T-helper 2 cell (primary cell): ENCODE measurements at regions not wholly inside any gene's neighbourhood (a gene's known extent, or its start where the extent isn't known, plus 50 kb on each side); places are given as distances from the start of the nearest gene placed in this dataset.
"Not testable (repeated sequence)": the region's sequence is repeated elsewhere in the genome, so short reads cannot be mapped to it uniquely, and the experiment has no call there.

Experiments
- DNase-seq, 5 experiments: peaks; one replicate each; pipeline versions ENCODE4 v3.0.0 to v3.0.0-alpha.2; 2012 to 2022

GRCh38 chr12:68479896-68480291, 130.8 kb upstream of the RAP1B start:
- DNase-seq: no peak

- DNase-seq: peak in 1 of 5 experiments; percentile 27
Measured at GRCh38 chr12:68480526-68480925, 130.2 kb upstream of the RAP1B start.

GRCh38 chr12:68481181-68481941, 129.3 kb upstream of the RAP1B start:
- DNase-seq: peak in 1 of 5 experiments; percentile 50

GRCh38 chr12:68482014-68482413, 128.7 kb upstream of the RAP1B start:
- no peak for DNase-seq

GRCh38 chr12:68482660-68483059, 128.0 kb upstream of the RAP1B start:
- DNase-seq: peak in 2 of 5 experiments; percentile 4 to 78

GRCh38 chr12:68483592-68484383, 126.9 kb upstream of the RAP1B start:
- DNase-seq: peak in 1 of 5 experiments; percentile 41

- not testable (repeated sequence) for DNase-seq
Measured at GRCh38 chr12:68484578-68484977, 126.1 kb upstream of the RAP1B start.

- DNase-seq: not testable (repeated sequence)
Measured at GRCh38 chr12:68486449-68486848, 124.2 kb upstream of the RAP1B start.

- no peak for DNase-seq
Measured at GRCh38 chr12:68487721-68488309, 122.9 kb upstream of the RAP1B start.

- DNase-seq: no peak
Measured at GRCh38 chr12:68489273-68489672, 121.4 kb upstream of the RAP1B start.

GRCh38 chr12:68490476-68490875, 120.2 kb upstream of the RAP1B start:
- peak in 1 of 5 experiments; percentile 56 for DNase-seq

- DNase-seq: no peak
Measured at GRCh38 chr12:68491204-68491960, 119.3 kb upstream of the RAP1B start.

GRCh38 chr12:68495336-68496070, 115.2 kb upstream of the RAP1B start:
- DNase-seq: no peak

GRCh38 chr12:68497107-68497506, 113.6 kb upstream of the RAP1B start:
- DNase-seq: peak in 1 of 5 experiments; percentile 29

- DNase-seq: peak in 1 of 5 experiments; percentile 16
Measured at GRCh38 chr12:68497702-68498101, 113.0 kb upstream of the RAP1B start.

GRCh38 chr12:68498736-68499135, 112.0 kb upstream of the RAP1B start:
- DNase-seq: no peak

- no peak for DNase-seq
Measured at GRCh38 chr12:68499616-68500015, 111.1 kb upstream of the RAP1B start.

GRCh38 chr12:68501226-68501625, 109.5 kb upstream of the RAP1B start:
- DNase-seq: no peak

GRCh38 chr12:68505970-68506369, 104.7 kb upstream of the RAP1B start:
- no peak for DNase-seq

- DNase-seq: no peak
Measured at GRCh38 chr12:68506619-68507018, 104.1 kb upstream of the RAP1B start.

GRCh38 chr12:68507657-68508056, 103.0 kb upstream of the RAP1B start:
- no peak for DNase-seq

- no peak for DNase-seq
Measured at GRCh38 chr12:68508576-68508975, 102.1 kb upstream of the RAP1B start.
